HS-5 (cell line): ENCODE measurements at regions not wholly inside any gene's neighbourhood (a gene's known extent, or its start where the extent isn't known, plus 50 kb on each side); places are given as distances from the start of the nearest gene placed in this dataset.

Experiments used
- DNase-seq: peaks from one replicate; pipeline ENCODE4 v3.0.0-alpha.2; 2012; ENCODE audit warnings: low read depth

DNA sequence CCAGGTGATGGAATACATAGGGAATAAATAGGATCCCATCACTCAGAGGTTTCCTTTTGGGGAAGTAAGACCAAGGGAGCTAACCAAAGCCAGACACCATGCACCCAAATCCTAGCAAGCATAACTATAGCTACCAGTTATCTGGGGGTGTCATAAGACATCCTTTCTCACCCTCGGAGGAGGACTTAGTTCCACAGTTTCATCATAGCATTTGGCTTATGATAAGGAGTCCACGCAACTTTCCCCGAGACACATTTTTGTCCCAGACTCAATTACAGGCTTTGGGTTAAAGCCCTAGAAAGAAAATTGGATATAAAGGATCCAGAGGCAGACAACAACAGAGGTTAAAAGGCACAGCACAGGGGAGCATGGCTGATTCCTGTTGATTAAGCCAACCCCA lies 442.9 kb downstream of the HTR7 start:
- no peak for DNase-seq

GRCh38 chr10:90417029-90417428 lies 440.8 kb downstream of the HTR7 start:
- peak; percentile 63 for DNase-seq

DNA sequence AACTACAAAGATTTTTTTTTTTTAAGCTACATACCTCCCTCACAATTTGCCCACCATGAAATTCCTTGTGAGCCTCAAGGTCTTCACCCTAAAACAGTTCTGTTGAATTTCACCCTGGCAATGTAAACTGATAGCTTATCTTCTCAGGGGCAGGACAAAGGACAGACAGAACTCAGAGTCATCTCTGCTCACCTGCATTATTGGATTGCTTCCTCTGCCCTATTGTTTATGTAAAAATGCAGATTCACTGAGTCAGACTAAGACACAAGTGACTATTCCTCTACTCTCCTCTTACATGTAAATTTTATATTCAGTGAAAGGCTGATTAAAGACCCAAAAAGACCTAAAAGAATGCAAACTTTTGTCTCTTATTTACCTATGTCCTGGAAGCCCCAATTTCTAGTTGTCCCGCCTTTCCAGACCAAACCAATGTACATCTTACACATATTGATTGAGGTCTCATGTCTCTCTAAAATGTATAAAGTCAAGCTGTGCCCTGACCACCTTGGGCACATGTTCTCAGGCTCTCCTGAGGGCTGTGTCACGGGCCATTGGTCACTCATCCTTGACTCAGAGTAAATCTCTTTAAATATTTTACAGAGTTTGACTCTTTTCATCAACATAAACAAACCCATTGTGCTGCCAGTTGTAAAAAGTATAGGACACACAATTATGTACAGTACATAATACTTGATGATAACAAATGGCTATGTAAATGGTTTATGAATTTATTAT lies 440.2 kb downstream of the HTR7 start:
- no peak for DNase-seq

GRCh38 chr10:90418869-90419652 lies 438.8 kb downstream of the HTR7 start:
- DNase-seq, result peak; percentile 82

GRCh38 chr10:90420637-90421318 lies 437.1 kb downstream of the HTR7 start:
- DNase-seq, result no peak

DNA sequence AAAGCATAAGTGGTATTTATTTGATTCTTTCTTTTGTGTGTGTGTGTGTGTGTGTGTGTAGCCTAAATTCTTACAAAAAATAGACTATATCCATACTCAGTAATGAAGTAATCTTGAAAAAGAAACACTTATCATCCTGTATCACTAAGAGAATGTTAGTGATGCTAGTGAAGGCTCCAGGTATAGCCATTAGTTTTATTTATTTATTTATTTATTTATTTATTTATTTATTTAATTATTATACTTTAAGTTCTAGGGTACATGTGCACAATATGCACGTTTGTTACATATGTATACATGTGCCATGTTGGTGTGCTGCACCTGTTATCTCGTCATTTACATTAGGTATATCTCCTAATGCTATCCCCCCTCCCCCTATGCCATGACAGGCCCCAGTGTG lies 436.0 kb downstream of the HTR7 start:
- DNase-seq, result no peak

GRCh38 chr10:90424730-90425129 lies 433.1 kb downstream of the HTR7 start:
- no peak for DNase-seq

DNA sequence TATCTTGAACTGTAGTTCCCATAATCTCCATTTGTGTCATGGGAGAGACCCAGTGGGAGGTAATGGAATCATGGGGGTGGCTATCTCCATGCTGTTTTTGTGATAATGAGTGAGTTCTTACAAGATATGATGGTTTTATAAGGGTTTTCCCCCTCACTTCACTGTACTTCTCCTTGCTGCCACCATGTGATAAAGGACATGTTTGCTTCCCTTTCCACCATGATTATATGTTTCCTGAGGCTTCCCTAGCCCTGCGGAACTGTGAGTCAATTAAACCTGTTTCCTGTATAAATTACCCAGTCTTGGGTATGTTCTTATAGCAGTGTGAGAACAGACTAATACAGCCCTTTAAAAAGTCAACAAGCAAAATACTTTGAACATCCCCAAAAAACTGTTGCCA lies 427.7 kb downstream of the HTR7 start:
- DNase-seq, result no peak

GRCh38 chr10:90432866-90433265 lies 425.0 kb downstream of the HTR7 start:
- no peak for DNase-seq

GRCh38 chr10:90435296-90435695 lies 422.5 kb downstream of the HTR7 start:
- DNase-seq, result no peak

DNA sequence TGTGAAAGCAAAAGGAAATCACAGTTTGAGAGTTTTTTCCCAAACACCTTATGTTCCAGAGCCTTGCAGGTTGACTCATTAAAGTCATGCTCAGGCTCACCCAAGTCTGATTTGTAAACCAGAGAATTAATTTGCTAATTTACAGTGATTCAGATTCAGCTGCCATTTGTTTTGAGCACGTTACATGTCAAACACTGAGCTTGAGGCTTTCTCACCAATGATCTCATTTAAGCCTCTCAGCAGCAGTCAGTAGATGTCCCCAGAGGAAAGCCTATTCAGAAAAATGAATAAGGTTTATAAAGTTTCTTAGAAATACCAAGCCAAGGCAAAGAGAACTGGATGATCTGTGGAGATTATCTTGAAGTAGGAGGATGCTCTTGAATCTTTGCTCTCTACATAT lies 420.4 kb downstream of the HTR7 start:
- no peak for DNase-seq

DNA sequence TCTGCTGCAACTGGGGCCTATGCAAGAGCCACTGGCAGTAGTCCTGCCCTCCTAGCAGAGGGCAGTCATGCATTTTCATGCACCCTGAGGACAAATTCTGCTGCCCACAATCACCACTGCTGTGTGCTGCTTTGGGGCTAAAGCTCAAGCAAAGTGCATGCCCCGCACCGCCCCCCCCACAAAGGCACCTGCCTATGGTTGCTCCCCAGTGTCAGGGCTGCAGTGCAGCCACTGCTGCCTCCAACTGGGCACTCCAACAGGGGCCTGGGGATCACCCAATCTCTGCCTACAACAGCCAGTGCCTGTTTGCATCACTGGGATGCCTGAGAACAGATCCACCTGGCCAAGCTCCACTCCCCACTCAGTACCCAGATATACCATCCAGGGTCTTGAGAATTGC lies 417.0 kb downstream of the HTR7 start:
- DNase-seq, result no peak

- DNase-seq, result no peak
Measured at GRCh38 chr10:90443342-90443741, 414.5 kb downstream of the HTR7 start.

GRCh38 chr10:90447831-90448230 lies 410.0 kb downstream of the HTR7 start:
- no peak for DNase-seq

DNA sequence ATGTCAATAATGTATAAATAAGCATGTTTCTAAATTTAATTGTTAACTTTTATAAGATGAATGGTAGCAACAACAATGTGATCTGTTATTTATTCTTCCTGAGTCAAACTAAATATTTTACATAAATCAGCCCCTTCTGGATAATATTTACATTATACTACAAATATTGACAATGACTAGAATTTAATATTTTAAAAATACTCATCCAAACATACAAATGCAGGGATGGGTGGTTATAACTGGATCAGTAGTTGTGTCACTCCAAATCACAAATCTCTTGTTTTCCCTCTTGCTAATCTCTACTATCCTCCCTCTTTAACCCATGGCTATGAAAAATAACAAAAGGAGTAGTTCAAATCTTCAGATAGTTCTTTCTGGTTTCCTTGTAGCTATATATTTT lies 407.0 kb downstream of the HTR7 start:
- DNase-seq, result no peak

DNA sequence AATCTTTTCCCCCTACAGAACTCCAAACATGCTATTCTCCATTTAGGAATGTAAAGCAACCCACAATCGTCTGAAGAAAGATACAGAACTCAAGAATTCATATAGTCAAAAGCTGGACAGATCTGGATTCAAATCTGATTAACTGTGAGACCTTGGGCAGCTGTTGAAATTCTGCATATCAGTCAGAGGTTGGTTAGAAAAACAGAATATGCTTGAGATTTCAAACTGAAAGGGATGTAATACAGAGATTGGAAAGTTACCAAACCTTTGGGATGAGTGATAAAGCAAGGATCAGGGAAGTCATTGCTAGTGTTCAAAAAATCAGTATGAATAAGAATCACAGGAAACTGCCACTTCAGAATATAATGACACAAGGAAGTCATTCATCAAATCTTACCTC lies 406.6 kb downstream of the HTR7 start:
- DNase-seq, result peak; percentile 68

- no peak for DNase-seq
Measured at GRCh38 chr10:90458054-90458453, 399.8 kb downstream of the HTR7 start.

DNA sequence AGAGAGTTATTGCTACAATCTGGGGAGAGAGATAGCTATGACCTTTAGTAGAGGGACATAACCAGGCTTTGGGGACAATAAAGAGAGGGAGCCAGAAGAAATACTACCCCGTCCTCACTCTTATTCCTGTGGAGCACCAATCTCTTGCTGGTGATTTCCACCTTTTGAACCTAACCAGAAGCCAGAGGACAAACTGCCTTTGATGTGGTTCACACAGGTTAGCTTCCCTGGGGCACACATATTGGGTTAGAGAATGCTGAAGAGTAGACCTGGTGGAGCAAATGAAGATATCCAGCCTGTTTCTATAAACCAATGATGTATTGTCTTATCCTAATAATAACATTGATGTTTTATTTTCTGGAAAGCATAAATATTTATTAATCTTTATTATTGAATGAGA lies 399.3 kb downstream of the HTR7 start:
- DNase-seq, result no peak

GRCh38 chr10:90461437-90462155 lies 396.2 kb downstream of the HTR7 start:
- DNase-seq, result no peak

DNA sequence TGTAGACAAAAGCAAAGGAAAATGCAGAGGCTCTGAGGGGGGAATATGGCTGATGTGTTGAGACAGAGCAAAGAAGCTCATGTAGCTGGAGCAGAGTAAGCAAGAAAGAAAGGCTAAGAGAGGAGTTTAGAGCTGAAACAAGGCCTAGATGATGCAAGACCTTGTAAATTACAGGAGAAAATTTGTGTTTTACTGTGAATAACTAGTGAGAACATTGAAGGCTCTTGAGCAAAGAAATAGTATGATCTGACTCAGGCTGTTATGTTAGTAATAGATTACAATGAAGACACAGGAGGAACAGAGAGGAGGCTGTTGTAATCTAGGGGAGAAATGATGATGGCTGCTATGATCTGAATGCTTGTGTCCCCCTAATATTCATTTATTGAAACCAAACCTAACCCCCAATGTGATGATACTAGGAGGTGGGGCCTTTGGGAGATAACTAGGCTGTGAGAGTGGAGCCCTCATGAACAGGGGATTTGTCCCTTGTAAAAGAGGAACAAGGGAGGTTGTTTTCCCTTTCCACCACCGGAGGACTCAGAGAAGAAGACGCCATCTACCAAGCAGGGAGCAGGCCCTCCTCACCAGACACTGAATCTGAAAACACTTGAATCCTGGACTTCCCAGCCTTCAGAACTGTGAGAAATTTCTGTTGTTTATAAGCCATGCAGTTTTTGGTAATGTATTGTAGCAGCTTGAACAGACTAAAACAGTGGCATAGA lies 394.9 kb downstream of the HTR7 start:
- no peak for DNase-seq

- DNase-seq, result no peak
Measured at GRCh38 chr10:90464329-90464728, 393.5 kb downstream of the HTR7 start.

- no peak for DNase-seq
Measured at GRCh38 chr10:90470966-90471365, 386.9 kb downstream of the HTR7 start.
